ENCODE measurements at regions not wholly inside any gene's neighbourhood (a gene's known extent, or its start where the extent isn't known, plus 50 kb on each side); places are given as distances from the start of the nearest gene placed in this dataset.
"Not testable (repeated sequence)": the region's sequence is repeated elsewhere in the genome, so short reads cannot be mapped to it uniquely, and the experiment has no call there.

GRCh38 chr4:188956566-188956965 lies 817.3 kb downstream of the TRIML1 start:
- ATAC-seq, result no peak
- DNase-seq, result no peak
- intact Hi-C loops (cut with micrococcal nuclease), result no loop called here

GRCh38 chr4:188958346-188958745 lies 819.1 kb downstream of the TRIML1 start:
- ATAC-seq (no peak), DNase-seq (no peak)

GRCh38 chr4:188959424-188959823 lies 820.2 kb downstream of the TRIML1 start:
- ATAC-seq, result no peak
- intact Hi-C loops (cut with micrococcal nuclease), result no loop called here
- no peak for DNase-seq

More at GRCh38 chr4:188958346-188958745, 819.1 kb downstream of the TRIML1 start:
- intact Hi-C loops (cut with micrococcal nuclease), result no loop called here

- DNase-seq (no peak), ATAC-seq (peak; percentile 56)
- intact Hi-C loops (cut with micrococcal nuclease), result no loop called here
Observed at GRCh38 chr4:188960411-188961093, 821.3 kb downstream of the TRIML1 start.

GRCh38 chr4:188971125-188971524 lies 831.9 kb downstream of the TRIML1 start:
- no peak for DNase-seq
- no peak for ATAC-seq
- intact Hi-C loops (cut with micrococcal nuclease), result no loop called here

- no peak for ATAC-seq
- intact Hi-C loops (cut with micrococcal nuclease), result no loop called here
- DNase-seq, result no peak
Observed at GRCh38 chr4:188975271-188975670, 836.0 kb downstream of the TRIML1 start.

- no peak for DNase-seq
- intact Hi-C loops (cut with micrococcal nuclease), result no loop called here
- ATAC-seq, result no peak
Observed at GRCh38 chr4:188976644-188977115, 837.4 kb downstream of the TRIML1 start.

- DNase-seq; intact Hi-C loops (cut with micrococcal nuclease); ATAC-seq: not testable (repeated sequence)
Observed at GRCh38 chr4:188977232-188977631, 838.0 kb downstream of the TRIML1 start.

- intact Hi-C loops (cut with micrococcal nuclease), result loop anchor here (5.0 kb wide), 1 partner anchor 163 kb away; no protein-coding TSS in a partner anchor
- DNase-seq, result no peak
- no peak for ATAC-seq
Observed at GRCh38 chr4:188984518-188984917, 845.3 kb downstream of the TRIML1 start.

- ATAC-seq (no peak), DNase-seq (no peak)
- intact Hi-C loops (cut with micrococcal nuclease), result no loop called here
Observed at GRCh38 chr4:188986271-188986689, 847.0 kb downstream of the TRIML1 start.

- ATAC-seq, result no peak
- DNase-seq, result no peak
- intact Hi-C loops (cut with micrococcal nuclease), result no loop called here
Observed at GRCh38 chr4:188987011-188987410, 847.8 kb downstream of the TRIML1 start.

GRCh38 chr4:188988131-188988530 lies 848.9 kb downstream of the TRIML1 start:
- intact Hi-C loops (cut with micrococcal nuclease), result no loop called here
- DNase-seq, result no peak

GRCh38 chr4:188989371-188989770 lies 850.1 kb downstream of the TRIML1 start:
- ATAC-seq (no peak), DNase-seq (no peak)
- intact Hi-C loops (cut with micrococcal nuclease), result no loop called here

More at GRCh38 chr4:188988131-188988530, 848.9 kb downstream of the TRIML1 start:
- no peak for ATAC-seq

GRCh38 chr4:188992706-188993105 lies 853.5 kb downstream of the TRIML1 start:
- intact Hi-C loops (cut with micrococcal nuclease), result no loop called here
- DNase-seq, result no peak
- no peak for ATAC-seq

- intact Hi-C loops (cut with micrococcal nuclease), result no loop called here
- ATAC-seq (no peak), DNase-seq (no peak)
Observed at GRCh38 chr4:188993871-188994270, 854.6 kb downstream of the TRIML1 start.

GRCh38 chr4:189001283-189001970 lies 862.2 kb downstream of the TRIML1 start:
- DNase-seq (no peak), ATAC-seq (no peak)
- intact Hi-C loops (cut with micrococcal nuclease), result no loop called here

- intact Hi-C loops (cut with micrococcal nuclease), result no loop called here
- ATAC-seq (no peak), DNase-seq (no peak)
Observed at GRCh38 chr4:189001971-189002450, 862.8 kb downstream of the TRIML1 start.

- intact Hi-C loops (cut with micrococcal nuclease), result no loop called here
Observed at GRCh38 chr4:189002475-189002874, 863.2 kb downstream of the TRIML1 start.

GRCh38 chr4:189010452-189011217 lies 871.4 kb downstream of the TRIML1 start:
- intact Hi-C loops (cut with micrococcal nuclease); ATAC-seq; DNase-seq: not testable (repeated sequence)

More at GRCh38 chr4:189002475-189002874, 863.2 kb downstream of the TRIML1 start:
- ATAC-seq (no peak), DNase-seq (no peak)

- ATAC-seq, result no peak
- intact Hi-C loops (cut with micrococcal nuclease), result no loop called here
Observed at GRCh38 chr4:189021831-189022230, 882.6 kb downstream of the TRIML1 start.

More at GRCh38 chr4:189021831-189022230, 882.6 kb downstream of the TRIML1 start:
- no peak for DNase-seq
